ENCODE measurements at regions not wholly inside any gene's neighbourhood (a gene's known extent, or its start where the extent isn't known, plus 50 kb on each side); places are given as distances from the start of the nearest gene placed in this dataset.

DNA sequence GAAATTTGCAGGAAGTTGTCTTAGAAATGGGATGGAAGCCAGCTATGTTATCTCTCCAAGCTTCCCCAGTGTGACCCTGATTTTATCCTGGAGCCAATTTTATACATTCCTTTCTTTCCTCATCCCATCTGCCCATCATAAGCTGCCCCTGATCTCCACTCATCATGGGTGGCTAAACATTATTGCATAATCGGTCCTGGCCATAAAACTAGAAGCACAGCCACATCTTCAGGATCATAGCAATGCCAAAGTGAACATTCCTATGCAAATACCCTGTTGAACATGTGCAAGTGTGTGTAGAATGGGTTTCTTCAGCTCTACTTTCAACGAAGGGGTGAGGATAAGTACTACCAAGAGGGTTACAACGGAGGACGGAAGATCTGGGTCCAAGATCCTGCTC is 50.6 kb upstream of the COG2 start:
- H3K4me3 ChIP-seq (ENCODE audit: low read length), result no peak overlapping the region
- no peaks in the 10 kb centered on the region for H3K27me3 ChIP-seq (ENCODE audit: control insufficient read depth, insufficient read depth)
- whole genome bisulfite sequencing, result 47% methylated on average over 4 of the region's 4 CpGs
- H3K4me1 ChIP-seq (ENCODE audit: control insufficient read depth, insufficient read depth, low read length), result no peaks in the 10 kb centered on the region
- intact Hi-C loops (cut with DNase I), result loop anchor here in 1 of 4 donors (10.0 kb wide), 1 partner anchor 597 kb away; no protein-coding TSS in a partner anchor
- H3K9me3 ChIP-seq (ENCODE audit: control insufficient read depth, low read length), result no peaks in the 10 kb centered on the region
- no peak overlapping the region for H3K27ac ChIP-seq (ENCODE audit: low read length)
- DNase-seq, result no peak
- ATAC-seq, result no peak

GRCh38 chr1:230589951-230590350 is 52.3 kb upstream of the COG2 start:
- intact Hi-C loops (cut with DNase I), result loop anchor here in 1 of 4 donors (10.0 kb wide), 1 partner anchor 595 kb away; no protein-coding TSS in a partner anchor
- Histone ChIP-seq H3K27ac (ENCODE audit: low read length) (no peak overlapping the region), H3K4me3 (ENCODE audit: low read length) (no peak overlapping the region), H3K4me1 (ENCODE audit: control insufficient read depth, insufficient read depth, low read length) (no peaks in the 10 kb centered on the region), H3K27me3 (ENCODE audit: control insufficient read depth, insufficient read depth) (no peaks in the 10 kb centered on the region), H3K9me3 (ENCODE audit: control insufficient read depth, low read length) (no peaks in the 10 kb centered on the region)
- DNase-seq, result no peak
- WGBS, result 26% methylated on average over 2 of the region's 2 CpGs
- no peak for ATAC-seq

- DNase-seq (no peak), ATAC-seq (no peak)
- H3K4me3 ChIP-seq (ENCODE audit: low read length), result no peak overlapping the region
- H3K27me3 ChIP-seq (ENCODE audit: control insufficient read depth, insufficient read depth), result no peaks in the 10 kb centered on the region
- no peaks in the 10 kb centered on the region for H3K9me3 ChIP-seq (ENCODE audit: control insufficient read depth, low read length)
- H3K4me1 ChIP-seq (ENCODE audit: control insufficient read depth, insufficient read depth, low read length), result no peaks in the 10 kb centered on the region
- H3K27ac ChIP-seq (ENCODE audit: low read length), result no peak overlapping the region
- intact Hi-C loops (cut with DNase I), result no loop called here
These were observed 53.9 kb upstream of the COG2 start for GRCh38 chr1:230588323-230588746.

DNA sequence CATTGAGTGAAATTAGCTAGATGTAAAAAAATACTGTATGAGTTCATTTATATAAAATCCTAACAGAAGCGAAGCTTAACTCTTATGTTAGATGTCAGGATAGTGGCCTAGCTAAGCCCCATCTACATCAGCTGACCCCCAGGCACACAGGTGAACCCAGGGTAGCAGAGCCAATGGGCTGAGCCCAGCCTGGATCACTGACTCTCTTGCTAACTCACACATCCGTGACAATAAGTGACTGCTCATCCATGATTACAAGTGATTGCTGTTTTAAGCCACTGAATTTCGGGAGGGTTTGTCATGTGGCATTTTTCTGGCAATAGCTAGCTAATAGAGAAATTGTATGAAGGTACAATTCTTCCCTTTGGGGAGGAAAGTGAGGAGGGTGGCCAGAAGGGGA is 55.2 kb upstream of the COG2 start:
- intact Hi-C loops (cut with DNase I), result no loop called here
- Histone ChIP-seq H3K9me3 (ENCODE audit: control insufficient read depth, low read length) (no peaks in the 10 kb centered on the region), H3K27me3 (ENCODE audit: control insufficient read depth, insufficient read depth) (no peaks in the 10 kb centered on the region), H3K27ac (ENCODE audit: low read length) (no peak overlapping the region), H3K4me3 (ENCODE audit: low read length) (no peak overlapping the region), H3K4me1 (ENCODE audit: control insufficient read depth, insufficient read depth, low read length) (no peaks in the 10 kb centered on the region)
- 69% methylated on average over 3 of the region's 3 CpGs for WGBS
- DNase-seq (no peak), ATAC-seq (no peak)

- no peak overlapping the region for H3K4me3 ChIP-seq (ENCODE audit: low read length)
- H3K4me1 ChIP-seq (ENCODE audit: control insufficient read depth, insufficient read depth, low read length), result no peaks in the 10 kb centered on the region
- DNase-seq (no peak), ATAC-seq (no peak)
- H3K27me3 ChIP-seq (ENCODE audit: control insufficient read depth, insufficient read depth), result no peaks in the 10 kb centered on the region
- H3K27ac ChIP-seq (ENCODE audit: low read length), result no peak overlapping the region
- H3K9me3 ChIP-seq (ENCODE audit: control insufficient read depth, low read length), result no peaks in the 10 kb centered on the region
- intact Hi-C loops (cut with DNase I), result no loop called here
These were observed 57.6 kb upstream of the COG2 start for GRCh38 chr1:230584660-230585059.

DNA sequence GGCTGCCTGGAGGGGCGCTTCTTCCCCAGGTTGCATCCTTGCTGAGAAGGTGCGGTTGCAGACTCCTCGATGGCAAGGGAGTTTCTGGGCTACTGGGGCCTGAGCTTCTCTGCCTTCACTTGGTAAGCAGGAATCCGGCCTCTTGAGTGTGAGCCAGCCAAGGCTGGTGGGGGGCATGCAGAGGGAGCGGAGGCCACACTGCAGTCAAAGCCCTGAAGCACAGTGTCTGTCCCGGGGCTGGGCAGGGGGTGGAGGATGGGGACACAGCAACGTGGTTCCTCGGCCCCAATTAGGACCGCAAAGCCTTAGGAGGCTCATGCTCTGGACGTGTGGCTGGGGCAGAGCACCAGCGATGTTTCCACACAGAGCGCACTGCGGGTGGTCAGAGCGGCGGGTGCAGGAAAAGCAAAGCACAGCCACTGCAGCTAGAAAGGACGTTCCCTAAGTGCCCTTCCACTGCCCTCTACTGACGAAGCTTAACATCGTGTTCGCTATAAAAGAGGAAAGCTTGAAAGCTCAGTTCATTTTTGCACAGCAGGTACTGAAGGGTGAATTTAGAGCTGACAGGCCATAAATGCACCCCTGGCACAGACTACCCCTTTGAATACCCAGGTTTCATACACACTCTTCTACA is 60.7 kb upstream of the COG2 start:
- ATAC-seq (no peak), DNase-seq (no peak)
- no peak overlapping the region for H3K27ac ChIP-seq (ENCODE audit: low read length)
- no peaks in the 10 kb centered on the region for H3K4me1 ChIP-seq (ENCODE audit: control insufficient read depth, insufficient read depth, low read length)
- H3K27me3 ChIP-seq (ENCODE audit: control insufficient read depth, insufficient read depth), result no peaks in the 10 kb centered on the region
- no peak overlapping the region for H3K4me3 ChIP-seq (ENCODE audit: low read length)
- intact Hi-C loops (cut with DNase I), result no loop called here
- WGBS, result 81% methylated on average over 19 of the region's 19 CpGs
- no peaks in the 10 kb centered on the region for H3K9me3 ChIP-seq (ENCODE audit: control insufficient read depth, low read length)

GRCh38 chr1:230578616-230579015 is 63.7 kb upstream of the COG2 start:
- DNase-seq (no peak), ATAC-seq (no peak)
- 71% methylated on average over 4 of the region's 4 CpGs for WGBS
- no peaks in the 10 kb centered on the region for H3K9me3 ChIP-seq (ENCODE audit: control insufficient read depth, low read length)
- intact Hi-C loops (cut with DNase I), result no loop called here
- H3K27ac ChIP-seq (ENCODE audit: low read length), result no peak overlapping the region
- no peaks in the 10 kb centered on the region for H3K27me3 ChIP-seq (ENCODE audit: control insufficient read depth, insufficient read depth)
- no peaks in the 10 kb centered on the region for H3K4me1 ChIP-seq (ENCODE audit: control insufficient read depth, insufficient read depth, low read length)
- no peak overlapping the region for H3K4me3 ChIP-seq (ENCODE audit: low read length)

DNA sequence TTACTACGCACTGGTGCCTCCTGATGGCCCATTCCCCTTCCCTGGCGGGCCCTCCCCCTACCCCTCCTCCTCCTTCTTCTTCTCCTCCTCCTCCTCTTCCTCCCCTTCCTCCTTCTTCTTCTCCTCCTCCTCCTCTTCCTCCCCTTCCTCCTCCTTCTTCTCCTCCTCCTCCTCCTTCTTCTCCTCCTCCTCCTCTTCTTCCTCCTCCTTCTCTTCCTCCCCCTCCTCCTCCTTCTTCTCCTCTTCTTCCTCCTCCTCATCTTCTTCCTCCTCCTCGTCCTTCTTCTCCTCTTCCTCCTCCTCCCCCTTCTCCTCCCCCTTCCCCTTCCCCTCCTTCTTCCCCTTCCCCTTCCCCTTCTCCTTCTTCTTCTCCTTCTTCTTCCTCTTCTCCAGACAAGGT is 64.7 kb upstream of the COG2 start:
- Histone ChIP-seq H3K9me3 (ENCODE audit: control insufficient read depth, low read length) (no peaks in the 10 kb centered on the region), H3K27ac (ENCODE audit: low read length) (no peak overlapping the region), H3K27me3 (ENCODE audit: control insufficient read depth, insufficient read depth) (no peaks in the 10 kb centered on the region), H3K4me1 (ENCODE audit: control insufficient read depth, insufficient read depth, low read length) (no peaks in the 10 kb centered on the region), H3K4me3 (ENCODE audit: low read length) (no peak overlapping the region)
- ATAC-seq (no peak), DNase-seq (no peak)
- 72% methylated on average over 3 of the region's 3 CpGs for whole genome bisulfite sequencing
- intact Hi-C loops (cut with DNase I), result no loop called here

DNA sequence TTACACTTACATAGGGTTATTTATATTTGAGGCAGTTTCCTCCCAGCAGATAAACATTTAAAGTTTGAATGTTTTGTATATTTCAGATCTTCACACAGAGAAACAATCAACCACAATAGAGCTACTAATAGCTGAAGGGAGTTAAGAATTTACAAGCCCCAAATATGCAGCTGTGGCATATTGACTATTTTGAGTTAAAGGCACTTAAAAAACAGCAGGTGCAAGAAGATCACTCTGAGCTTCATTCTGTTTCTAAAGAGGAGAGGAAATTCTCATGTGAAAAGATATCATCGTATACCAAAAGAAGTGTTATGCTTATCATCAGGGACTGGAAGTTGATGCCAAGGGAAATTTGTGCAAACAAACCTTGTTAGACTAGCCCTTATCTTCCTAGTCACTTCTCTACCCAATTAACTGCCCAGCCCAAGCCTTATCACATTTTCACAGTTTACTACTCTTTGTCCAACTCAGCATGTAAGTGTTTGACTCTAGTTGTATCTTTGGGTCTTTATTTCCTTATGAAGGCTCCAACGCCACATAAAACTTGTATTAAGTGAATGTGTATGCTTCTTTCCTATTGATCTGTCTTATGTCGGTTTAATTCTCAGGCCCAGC is 66.3 kb upstream of the COG2 start:
- Histone ChIP-seq H3K9me3 (ENCODE audit: control insufficient read depth, low read length) (no peaks in the 10 kb centered on the region), H3K4me1 (ENCODE audit: control insufficient read depth, insufficient read depth, low read length) (no peaks in the 10 kb centered on the region), H3K4me3 (ENCODE audit: low read length) (no peak overlapping the region), H3K27ac (ENCODE audit: low read length) (no peak overlapping the region), H3K27me3 (ENCODE audit: control insufficient read depth, insufficient read depth) (no peaks in the 10 kb centered on the region)
- WGBS, result 59% methylated on average over 3 of the region's 3 CpGs
- intact Hi-C loops (cut with DNase I), result no loop called here
- no peak for DNase-seq
- no peak for ATAC-seq

DNA sequence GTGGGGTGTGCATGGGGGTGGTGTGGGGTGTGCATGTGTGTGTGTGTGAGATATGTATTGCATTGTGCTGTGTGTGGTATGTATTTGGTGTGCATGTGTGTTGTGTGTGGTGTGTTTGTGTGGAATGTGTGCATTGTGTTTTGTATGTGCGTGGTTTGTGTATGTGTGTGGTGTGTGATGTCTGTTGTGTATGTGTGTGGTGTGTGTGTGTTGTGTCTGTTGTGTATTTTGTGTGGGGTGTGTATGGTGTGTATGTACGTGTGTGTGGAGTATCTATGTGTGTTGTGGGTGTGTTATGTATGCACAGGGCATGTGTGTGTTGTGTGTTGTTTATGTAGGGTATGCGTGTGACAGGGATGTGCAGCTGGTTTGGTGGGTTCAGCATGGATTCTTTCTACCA is 67.8 kb upstream of the COG2 start:
- Histone ChIP-seq H3K4me1 (ENCODE audit: control insufficient read depth, insufficient read depth, low read length) (no peaks in the 10 kb centered on the region), H3K9me3 (ENCODE audit: control insufficient read depth, low read length) (no peaks in the 10 kb centered on the region), H3K27me3 (ENCODE audit: control insufficient read depth, insufficient read depth) (no peaks in the 10 kb centered on the region), H3K27ac (ENCODE audit: low read length) (no peak overlapping the region), H3K4me3 (ENCODE audit: low read length) (no peak overlapping the region)
- intact Hi-C loops (cut with DNase I), result no loop called here
- DNase-seq (no peak), ATAC-seq (no peak)
- WGBS, result 86% methylated on average over 3 of the region's 3 CpGs

- intact Hi-C loops (cut with DNase I), result no loop called here
- DNase-seq (no peak), ATAC-seq (no peak)
- no peak overlapping the region for H3K27ac ChIP-seq (ENCODE audit: low read length)
- no peaks in the 10 kb centered on the region for H3K4me1 ChIP-seq (ENCODE audit: control insufficient read depth, insufficient read depth, low read length)
- 76% methylated on average over 3 of the region's 3 CpGs for WGBS
- no peaks in the 10 kb centered on the region for H3K27me3 ChIP-seq (ENCODE audit: control insufficient read depth, insufficient read depth)
- H3K9me3 ChIP-seq (ENCODE audit: control insufficient read depth, low read length), result no peaks in the 10 kb centered on the region
- H3K4me3 ChIP-seq (ENCODE audit: low read length), result no peak overlapping the region
These were observed 68.6 kb upstream of the COG2 start for GRCh38 chr1:230573658-230574057.

All from right cardiac atrium (tissue), 5 donors.